Lower leg skin (tissue), 4 donors: ENCODE measurements at regions not wholly inside any gene's neighbourhood (a gene's known extent, or its start where the extent isn't known, plus 50 kb on each side); places are given as distances from the start of the nearest gene placed in this dataset.

Source experiments
- DNase-seq, 2 donors: peaks; one replicate each; pipeline ENCODE4 v3.0.0-alpha.2; 2019; ENCODE audit warnings: low spot score in 2 of 2
- H3K4me3 ChIP-seq: fragments of 200-600 bp; sonication (generic); 2 replicates; pipeline ENCODE4 v1.5.1; 2017; ENCODE audit warnings: mild to moderate bottlenecking, low read depth; ENCODE audit not compliant: poor library complexity, severe bottlenecking
- CTCF ChIP-seq, 3 donors: fragments of 450-650 bp; IDR thresholded peaks; one replicate each; pipeline ENCODE4 v1.5.1; 2016; ENCODE audit warnings: antibody characterized with exemption in 3 of 3, mild to moderate bottlenecking in 3 of 3, moderate library complexity in 2 of 3
- POLR2A ChIP-seq, 2 donors: fragments of 450-650 bp; IDR thresholded peaks; one replicate each; pipeline ENCODE4 v1.6.1; 2016 to 2017; ENCODE audit warnings: antibody characterized with exemption in 2 of 2, mild to moderate bottlenecking in 1 of 2, moderate library complexity in 1 of 2
- WGBS, 2 donors: methylation state at CpG; one replicate each; pipeline ENCODE4 v1.1.5; 2018; 5-methylcytosine and 5-hydroxymethylcytosine counted together
- intact Hi-C: fragments of 100-400 bp; cut with DNase I; formaldehyde crosslinking; loops from one replicate; pipeline ENCODE4 v1.15.0; 2023; ENCODE audit warnings: low total_unique reads

GRCh38 chr16:62755938-62756337 is 719.7 kb upstream of the CDH8 start:
- no peak for DNase-seq
- 69 to 77% methylated on average over 4 of the region's 4 CpGs for WGBS, 2 donors
- intact Hi-C loops = no loop called here
- no peak overlapping the region for H3K4me3 ChIP-seq
- no peak for TF ChIP-seq CTCF (IDR thresholded peaks at IDR 0.05)
- no peak for TF ChIP-seq POLR2A (IDR thresholded peaks at IDR 0.05)

GRCh38 chr16:62752854-62753253 is 716.6 kb upstream of the CDH8 start:
- H3K4me3 ChIP-seq = no peak overlapping the region
- WGBS, 2 donors = 73 to 79% methylated on average over 3 of the region's 3 CpGs
- no peak for DNase-seq
- intact Hi-C loops = no loop called here
- TF ChIP-seq CTCF (IDR thresholded peaks at IDR 0.05) (no peak), POLR2A (IDR thresholded peaks at IDR 0.05) (no peak)

DNA sequence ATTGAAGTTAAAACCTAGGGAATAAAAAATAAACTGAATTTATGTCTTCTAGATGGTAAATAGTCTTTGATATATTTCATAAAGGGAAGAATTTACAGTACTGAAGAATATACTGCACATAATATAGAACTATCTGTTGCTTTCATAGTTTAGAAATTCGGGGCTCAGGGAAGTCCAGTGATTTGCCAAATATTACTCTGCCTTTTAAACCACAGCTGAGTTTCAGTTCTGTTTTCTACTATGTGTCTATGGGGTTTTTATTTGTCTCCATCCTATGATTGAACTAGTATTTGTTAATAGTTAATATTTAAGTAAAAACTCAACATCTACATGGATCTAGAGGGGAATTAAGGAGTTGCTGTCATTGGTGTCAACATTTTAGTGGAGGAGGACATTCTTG is 715.0 kb upstream of the CDH8 start:
- intact Hi-C loops = no loop called here
- TF ChIP-seq CTCF (IDR thresholded peaks at IDR 0.05) (no peak), POLR2A (IDR thresholded peaks at IDR 0.05) (no peak)
- no peak overlapping the region for H3K4me3 ChIP-seq
- WGBS, 2 donors = 61 to 70% methylated on average over 1 of the region's 1 CpG
- DNase-seq = no peak

GRCh38 chr16:62741692-62742091 is 705.5 kb upstream of the CDH8 start:
- intact Hi-C loops = no loop called here
- WGBS, 2 donors = 56 to 88% methylated on average over 3 of the region's 3 CpGs
- TF ChIP-seq CTCF (IDR thresholded peaks at IDR 0.05) (no peak), POLR2A (IDR thresholded peaks at IDR 0.05) (no peak)
- no peak overlapping the region for H3K4me3 ChIP-seq
- no peak for DNase-seq

DNA sequence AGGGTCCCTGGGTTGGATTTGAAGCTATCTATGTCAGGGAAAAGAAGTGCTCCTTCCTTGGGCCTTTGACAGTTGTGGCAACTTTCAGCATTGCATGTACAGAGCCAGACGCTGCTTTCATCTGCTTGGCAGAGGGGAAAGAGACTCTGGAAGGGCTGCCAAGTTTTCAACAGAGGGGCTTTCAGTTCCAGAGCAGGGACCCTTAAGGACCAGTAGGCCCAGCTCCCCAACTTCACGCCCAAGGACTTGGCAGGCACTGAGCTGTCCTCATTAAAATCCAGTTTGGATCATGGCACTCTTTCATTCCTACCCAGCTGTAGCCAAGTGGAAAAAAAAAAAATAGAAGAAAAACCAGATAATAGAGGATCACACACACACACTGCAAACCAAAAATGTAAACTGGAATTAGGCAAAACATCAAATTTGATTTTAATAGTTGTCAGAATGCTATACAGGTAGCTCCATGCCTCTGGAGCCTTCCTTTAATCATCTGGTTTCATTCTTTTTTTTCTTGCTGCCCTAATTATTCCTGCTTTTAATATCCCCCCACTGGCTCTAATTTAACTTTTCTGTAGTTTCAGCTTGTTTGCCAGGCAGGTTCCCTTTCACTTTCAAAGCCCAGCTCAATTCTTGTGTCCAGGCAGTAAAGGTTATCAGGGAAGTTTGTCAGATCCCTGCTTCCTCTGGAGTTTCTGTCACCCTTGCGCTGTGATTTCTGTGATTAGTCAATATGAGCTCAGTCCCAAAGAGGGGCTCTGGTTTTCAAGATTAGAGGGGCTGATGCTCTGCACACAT is 702.6 kb upstream of the CDH8 start:
- intact Hi-C loops = no loop called here
- DNase-seq = no peak

More for the DNA sequence above, 702.6 kb upstream of the CDH8 start:
- TF ChIP-seq CTCF (IDR thresholded peaks at IDR 0.05) = no peak
- no peak for TF ChIP-seq POLR2A (IDR thresholded peaks at IDR 0.05)
- WGBS, 2 donors = 42 to 62% methylated on average over 3 of the region's 3 CpGs
- H3K4me3 ChIP-seq = no peak overlapping the region
